Bone marrow (tissue), 2 donors: ENCODE measurements at regions not wholly inside any gene's neighbourhood (a gene's known extent, or its start where the extent isn't known, plus 50 kb on each side); places are given as distances from the start of the nearest gene placed in this dataset.
"Not testable (repeated sequence)": the region's sequence is repeated elsewhere in the genome, so short reads cannot be mapped to it uniquely, and the experiment has no call there.

Source experiments
- DNase-seq, 2 donors: peaks; one replicate each; lab custom pipeline; 2025; lab: John Stamatoyannopoulos, UW

DNA sequence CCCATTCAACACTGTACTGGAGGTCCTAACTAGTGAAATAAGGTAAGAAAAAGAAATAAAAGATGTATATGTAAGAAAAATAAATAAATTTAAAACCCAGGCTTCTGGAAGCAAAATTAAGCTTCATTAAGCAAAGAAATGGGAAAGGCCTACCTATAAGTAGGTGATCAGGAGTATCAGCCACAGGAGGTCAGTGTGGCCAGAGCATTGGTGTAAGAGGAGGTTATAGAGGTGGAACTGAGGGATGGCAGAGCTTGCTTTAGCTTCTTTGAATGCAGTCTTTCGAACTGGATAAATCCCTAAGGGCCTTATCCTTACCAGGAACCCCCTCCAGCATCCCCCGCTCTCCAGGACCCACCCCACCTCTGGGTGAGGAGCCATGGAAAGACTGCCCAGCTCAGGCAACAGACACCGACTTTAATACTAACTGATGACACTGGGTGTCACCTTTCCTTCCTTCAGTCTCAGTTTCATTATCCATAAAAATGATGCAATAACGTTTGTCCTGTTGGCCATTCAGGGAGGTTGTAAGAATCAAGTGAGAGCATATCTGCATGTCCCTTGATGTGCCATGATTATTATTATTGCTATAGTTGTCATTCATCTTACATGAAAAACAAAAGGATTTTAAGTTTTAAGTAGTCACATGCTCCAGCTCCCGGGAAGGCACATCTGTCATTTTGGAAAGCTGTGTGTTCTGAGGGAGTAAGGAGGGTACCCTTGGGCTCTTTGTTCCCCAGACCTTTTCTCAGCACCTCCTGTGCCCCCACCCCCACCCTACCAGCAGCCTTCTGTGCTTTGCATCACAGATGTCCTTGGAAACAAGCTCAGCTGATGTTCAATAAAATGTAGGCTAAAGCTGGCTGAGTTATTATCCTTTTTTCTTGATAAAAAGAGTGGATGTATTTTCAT is 50.8 kb upstream of the CTNNA1 start:
- DNase-seq = no peak

- no peak for DNase-seq
These were observed 51.5 kb upstream of the CTNNA1 start for GRCh38 chr5:138701678-138702077.

GRCh38 chr5:138700581-138701362 is 52.5 kb upstream of the CTNNA1 start:
- DNase-seq = no peak

- no peak for DNase-seq
These were observed 53.7 kb upstream of the CTNNA1 start for GRCh38 chr5:138699482-138699881.

DNA sequence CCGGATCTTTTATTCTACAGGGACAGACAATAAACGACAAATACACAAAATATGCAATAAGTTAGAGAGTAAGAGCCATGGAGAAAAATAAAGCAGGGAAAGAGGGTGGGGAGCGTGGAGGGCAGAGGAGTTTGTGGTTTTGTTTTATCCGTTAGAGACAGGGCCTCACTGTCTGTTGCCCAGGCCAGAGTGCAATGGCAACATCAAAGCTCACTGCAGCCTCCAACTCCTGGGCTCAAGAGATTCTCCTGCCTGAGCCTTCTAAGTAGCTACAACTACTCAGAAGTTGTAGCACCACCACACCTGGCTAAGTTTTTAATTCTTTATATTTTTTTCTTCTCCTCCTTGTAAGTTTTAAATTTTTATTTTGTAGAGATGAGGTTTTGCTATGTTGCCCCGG is 54.5 kb upstream of the CTNNA1 start:
- DNase-seq = no peak

GRCh38 chr5:138697720-138698360 is 55.4 kb upstream of the CTNNA1 start:
- DNase-seq = no peak

DNA sequence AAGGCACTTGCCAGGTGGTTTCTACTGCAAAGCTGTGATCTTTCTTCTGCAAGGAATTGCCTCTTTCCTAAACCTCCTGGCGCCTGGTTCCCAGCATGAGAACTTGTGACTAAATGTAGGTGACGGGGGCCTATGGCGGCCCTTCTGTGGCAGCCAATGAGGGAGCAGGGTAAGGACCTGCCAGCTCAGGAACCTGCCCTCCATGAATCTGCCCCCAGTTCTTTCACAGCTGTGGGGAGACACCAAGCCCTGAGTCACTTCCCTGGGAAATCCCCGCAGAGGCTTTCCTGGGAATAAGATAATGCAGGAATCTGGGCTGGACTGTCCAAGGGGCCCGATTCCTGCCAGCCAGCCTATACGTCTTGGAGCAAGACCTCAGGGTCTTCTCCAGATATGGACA is 56.7 kb upstream of the CTNNA1 start:
- no peak for DNase-seq

GRCh38 chr5:138695781-138696180 is 57.4 kb upstream of the CTNNA1 start:
- no peak for DNase-seq

DNA sequence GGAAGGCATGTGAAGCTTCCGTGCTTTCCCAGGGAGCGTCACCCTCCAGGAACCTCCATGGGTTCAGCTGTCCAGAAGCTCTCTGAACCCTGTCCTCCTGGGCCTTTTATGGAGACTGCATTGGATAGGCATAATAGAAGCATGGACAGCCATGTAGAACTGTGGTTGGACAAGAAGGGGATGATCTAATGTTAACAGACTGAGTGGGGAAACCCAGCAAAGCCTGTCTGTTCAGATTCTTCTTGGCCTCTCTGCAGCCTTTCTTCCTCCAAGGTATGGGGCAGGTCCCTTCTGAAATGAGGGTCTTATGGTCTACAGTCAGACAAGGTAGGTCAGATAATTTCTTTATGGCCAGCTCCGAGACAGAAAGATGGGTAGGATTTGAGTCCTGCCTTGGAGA is 59.1 kb upstream of the CTNNA1 start:
- no peak for DNase-seq

DNA sequence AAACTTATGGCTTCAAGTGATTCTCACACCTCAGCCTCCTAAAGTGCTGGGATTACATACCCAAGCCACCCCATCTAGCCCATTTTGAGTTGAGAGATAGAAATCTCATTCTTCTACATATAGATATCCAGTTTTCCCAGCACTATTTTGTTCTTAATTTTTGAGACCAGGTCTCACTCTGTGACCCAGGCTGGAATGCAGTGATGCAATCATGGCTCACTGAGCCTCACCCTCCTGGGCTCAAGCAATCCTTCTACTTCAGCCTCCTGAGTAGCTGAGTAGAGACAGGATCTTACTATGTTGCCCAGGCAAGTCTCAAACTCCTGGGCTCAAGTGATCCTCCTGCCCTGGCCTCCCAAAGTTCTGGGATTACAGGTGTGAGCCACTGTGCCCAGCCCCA is 60.9 kb upstream of the CTNNA1 start:
- DNase-seq = no peak

GRCh38 chr5:138686668-138687067 is 66.6 kb upstream of the CTNNA1 start:
- DNase-seq = no peak

GRCh38 chr5:138685193-138685745 is 68.0 kb upstream of the CTNNA1 start:
- DNase-seq = no peak

- not testable (repeated sequence) for DNase-seq
These were observed 70.8 kb upstream of the CTNNA1 start for GRCh38 chr5:138682462-138682861.

GRCh38 chr5:138678826-138679225 is 74.4 kb upstream of the CTNNA1 start:
- DNase-seq = not testable (repeated sequence)

GRCh38 chr5:138677782-138678181 is 75.4 kb upstream of the CTNNA1 start:
- DNase-seq = no peak

DNA sequence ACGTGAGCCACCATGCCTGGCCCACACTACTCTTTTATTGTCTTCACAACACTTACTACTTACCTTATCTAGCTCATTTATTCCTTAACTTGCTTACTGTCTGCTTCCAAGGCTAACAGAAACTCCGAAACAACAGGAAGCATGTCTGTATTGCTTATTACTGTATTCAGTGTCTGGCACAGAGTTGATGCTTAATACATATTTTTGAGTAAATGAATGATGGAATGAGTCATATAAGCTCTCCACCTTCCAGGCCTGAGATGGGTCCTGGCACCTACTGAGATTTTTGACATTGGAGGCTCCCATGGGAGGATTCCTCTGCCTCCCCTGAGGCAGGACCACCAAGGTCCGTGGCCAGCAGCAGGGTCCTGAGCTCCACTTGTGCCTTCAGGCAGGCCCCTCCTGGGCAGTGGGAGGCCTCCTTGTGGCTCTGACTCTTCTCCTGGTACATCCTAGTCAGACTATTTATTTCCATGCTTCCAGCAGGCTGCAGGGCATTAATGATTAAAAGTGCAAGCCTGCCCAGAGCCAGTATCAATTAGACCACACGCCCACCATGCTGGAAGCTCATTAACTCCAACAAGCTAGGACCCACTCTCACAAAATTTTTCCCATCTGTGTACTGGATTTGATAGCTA is 76.5 kb upstream of the CTNNA1 start:
- no peak for DNase-seq

- no peak for DNase-seq
These were observed 77.2 kb upstream of the CTNNA1 start for GRCh38 chr5:138676002-138676401.

DNA sequence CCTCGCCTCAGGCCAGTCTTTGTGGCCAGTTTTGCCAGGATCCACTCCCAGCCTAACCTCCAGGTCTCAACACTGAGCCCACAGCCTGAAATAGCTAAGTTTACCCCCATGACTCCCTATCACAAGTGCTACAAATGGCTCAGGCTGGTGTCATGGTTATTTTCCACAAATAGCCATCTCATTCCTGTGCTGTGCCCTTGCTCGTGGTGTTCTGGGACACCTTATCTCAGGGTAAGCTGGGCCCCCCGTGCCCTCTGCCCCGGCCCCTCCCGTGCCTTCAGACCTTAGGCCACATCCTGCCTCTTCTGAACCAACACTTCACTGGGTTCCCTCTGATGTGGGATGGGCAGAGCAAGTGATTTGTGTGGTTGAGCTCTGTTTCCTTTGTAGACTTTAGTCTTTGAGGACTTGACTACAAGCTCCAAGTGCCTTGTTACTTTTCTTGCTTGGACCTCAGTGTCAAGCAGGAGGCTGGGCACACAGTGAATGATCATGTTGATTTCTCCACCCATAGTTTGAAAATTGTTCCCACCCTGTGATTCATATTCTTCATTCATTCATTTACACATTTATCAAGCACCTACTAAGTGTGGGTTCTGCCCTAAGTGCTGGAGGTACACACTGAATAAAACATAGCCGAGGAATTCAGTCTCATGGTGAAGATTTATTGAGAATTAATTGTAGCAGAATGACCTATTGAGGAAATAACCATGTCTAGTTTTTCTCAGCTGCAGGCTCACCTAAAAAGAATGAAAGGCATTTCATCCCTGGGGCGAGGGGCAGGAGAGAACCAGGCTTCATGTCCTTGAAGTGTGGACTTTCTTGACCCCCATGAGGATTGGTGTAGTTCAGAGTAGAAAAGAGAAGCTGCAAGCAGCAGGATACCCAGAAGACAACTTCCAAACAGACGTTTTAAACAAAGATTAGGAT is 84.5 kb upstream of the CTNNA1 start:
- no peak for DNase-seq

DNA sequence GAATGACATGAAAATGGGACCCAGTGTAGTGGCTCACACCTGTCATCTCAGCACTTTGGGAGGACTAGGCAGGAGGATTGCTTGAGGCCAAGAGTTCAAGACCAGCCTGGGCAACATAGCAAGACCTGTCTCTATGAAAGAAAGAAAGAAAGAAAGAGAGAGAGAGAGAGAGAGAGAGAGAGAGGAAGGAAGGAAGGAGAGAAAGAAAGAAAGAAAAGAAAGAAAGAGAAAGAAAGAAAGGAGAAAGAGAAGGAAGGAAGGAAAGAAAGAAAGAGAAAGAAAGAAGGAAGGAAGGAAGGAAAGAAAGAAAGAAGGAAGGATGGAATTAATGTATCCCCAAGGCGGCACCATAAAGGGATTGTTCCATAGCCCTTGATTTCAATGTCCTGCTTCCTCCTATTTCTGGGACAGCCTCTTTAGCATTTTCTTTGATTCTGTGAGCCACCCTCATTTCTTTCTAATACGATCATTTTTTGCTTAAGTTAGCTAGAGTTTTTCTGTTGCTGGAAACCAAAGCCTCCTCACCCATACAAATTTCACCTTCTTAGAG is 85.4 kb upstream of the CTNNA1 start:
- DNase-seq = not testable (repeated sequence)

DNA sequence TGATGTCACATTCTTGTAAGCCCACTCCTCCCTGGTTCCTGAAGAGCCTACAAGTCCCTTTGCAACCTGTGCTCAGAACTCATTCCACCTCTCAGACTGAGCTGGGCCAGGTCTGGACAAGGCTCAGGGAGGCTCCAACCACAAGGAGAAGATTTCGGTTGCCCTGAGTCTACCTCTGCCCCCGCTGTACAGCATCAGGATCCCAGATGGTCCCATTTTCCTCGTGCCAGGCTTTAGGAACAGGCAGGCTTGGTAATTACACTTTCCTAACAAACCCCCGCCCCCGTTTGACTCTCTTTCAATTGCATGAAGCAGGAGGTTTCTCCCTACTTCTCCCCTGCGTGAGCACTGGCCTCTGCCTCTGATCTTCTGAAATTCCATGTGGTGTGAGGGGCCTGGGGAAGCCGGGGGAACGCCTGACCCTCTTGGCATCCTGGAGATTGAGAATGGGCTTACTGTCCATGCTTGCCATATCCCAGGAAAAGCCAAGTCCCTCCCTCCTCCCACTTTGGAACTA is 86.9 kb upstream of the CTNNA1 start:
- no peak for DNase-seq
